ENCODE measurements at regions not wholly inside any gene's neighbourhood (a gene's known extent, or its start where the extent isn't known, plus 50 kb on each side); places are given as distances from the start of the nearest gene placed in this dataset.

DNA sequence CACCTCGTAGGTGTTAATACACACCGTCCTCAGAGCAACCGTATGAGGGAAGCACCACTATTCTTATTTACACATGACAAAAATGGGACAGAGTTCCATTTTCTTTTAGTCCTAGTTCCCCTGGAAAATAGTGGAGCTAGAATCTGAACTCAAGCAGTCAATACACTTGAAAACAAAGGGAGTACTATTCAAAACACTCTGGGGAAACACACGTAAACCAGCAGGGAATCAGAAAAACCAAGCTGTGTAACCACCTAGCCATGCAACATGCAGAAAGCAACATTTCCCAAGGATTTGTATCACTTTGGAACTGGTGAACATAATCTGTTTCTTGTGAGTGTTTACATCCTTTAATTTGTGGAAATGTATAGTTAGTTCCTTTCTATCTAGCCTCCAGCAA is 208.2 kb downstream of the UBE2E3 start:
- DNase-seq (ENCODE audit: low read depth): no peak
- TF ChIP-seq, protein P1, sequence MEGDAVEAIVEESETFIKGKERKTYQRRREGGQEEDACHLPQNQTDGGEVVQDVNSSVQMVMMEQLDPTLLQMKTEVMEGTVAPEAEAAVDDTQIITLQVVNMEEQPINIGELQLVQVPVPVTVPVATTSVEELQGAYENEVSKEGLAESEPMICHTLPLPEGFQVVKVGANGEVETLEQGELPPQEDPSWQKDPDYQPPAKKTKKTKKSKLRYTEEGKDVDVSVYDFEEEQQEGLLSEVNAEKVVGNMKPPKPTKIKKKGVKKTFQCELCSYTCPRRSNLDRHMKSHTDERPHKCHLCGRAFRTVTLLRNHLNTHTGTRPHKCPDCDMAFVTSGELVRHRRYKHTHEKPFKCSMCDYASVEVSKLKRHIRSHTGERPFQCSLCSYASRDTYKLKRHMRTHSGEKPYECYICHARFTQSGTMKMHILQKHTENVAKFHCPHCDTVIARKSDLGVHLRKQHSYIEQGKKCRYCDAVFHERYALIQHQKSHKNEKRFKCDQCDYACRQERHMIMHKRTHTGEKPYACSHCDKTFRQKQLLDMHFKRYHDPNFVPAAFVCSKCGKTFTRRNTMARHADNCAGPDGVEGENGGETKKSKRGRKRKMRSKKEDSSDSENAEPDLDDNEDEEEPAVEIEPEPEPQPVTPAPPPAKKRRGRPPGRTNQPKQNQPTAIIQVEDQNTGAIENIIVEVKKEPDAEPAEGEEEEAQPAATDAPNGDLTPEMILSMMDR (IDR thresholded peaks at IDR 0.05; ENCODE audit: insufficient read depth, low read length): no peak

DNA sequence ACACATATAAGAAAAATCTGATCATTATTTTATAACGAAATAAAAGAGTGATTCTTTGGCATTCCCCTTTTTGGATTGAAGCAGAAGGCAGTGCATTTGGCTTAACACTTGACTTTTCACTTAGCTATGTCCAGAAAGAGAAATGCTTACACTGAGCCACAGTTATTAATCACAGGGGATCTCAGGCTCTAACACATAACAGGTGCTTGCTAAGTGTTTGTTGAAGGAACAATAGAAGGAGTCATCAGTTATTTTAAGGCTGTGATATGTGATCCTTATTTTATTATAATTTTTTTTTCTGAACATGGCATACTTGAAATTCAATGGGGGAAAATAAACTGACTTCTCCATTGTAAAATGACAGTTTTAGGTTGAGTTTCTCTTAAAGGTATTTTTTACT is 209.5 kb downstream of the UBE2E3 start:
- peak; percentile 47 for DNase-seq (ENCODE audit: low read depth)
- TF ChIP-seq, protein P1 (IDR thresholded peaks at IDR 0.05; ENCODE audit: insufficient read depth, low read length): no peak

More for the DNA sequence above, 208.2 kb downstream of the UBE2E3 start:
- no peak overlapping the region for H3K4me3 ChIP-seq (ENCODE audit: low read depth, low read length)

DNA sequence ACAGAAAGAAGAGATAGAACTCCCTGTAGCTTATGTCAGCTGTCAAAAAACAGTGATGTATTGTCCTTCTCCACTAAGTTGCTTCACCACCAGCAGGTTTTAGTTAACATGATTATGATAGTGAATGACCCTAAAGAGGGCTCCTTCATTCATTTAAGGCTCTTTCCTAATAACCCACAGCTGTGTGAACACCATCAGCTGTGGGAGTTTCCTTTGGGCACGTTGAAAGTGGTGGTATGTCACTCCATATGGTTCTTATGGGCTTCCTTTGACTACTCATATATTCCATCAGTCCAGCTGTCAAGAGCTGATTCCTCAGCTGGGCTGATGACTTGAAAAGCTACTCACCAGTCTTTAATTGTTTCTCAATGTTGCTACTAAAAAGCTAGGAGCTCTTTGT is 210.3 kb downstream of the UBE2E3 start:
- TF ChIP-seq, protein P1 (IDR thresholded peaks at IDR 0.05; ENCODE audit: insufficient read depth, low read length): no peak
- peak; percentile 11 for DNase-seq (ENCODE audit: low read depth)
- no peak overlapping the region for H3K4me3 ChIP-seq (ENCODE audit: low read depth, low read length)

More for the DNA sequence above, 209.5 kb downstream of the UBE2E3 start:
- H3K4me3 ChIP-seq (ENCODE audit: low read depth, low read length): no peak overlapping the region

DNA sequence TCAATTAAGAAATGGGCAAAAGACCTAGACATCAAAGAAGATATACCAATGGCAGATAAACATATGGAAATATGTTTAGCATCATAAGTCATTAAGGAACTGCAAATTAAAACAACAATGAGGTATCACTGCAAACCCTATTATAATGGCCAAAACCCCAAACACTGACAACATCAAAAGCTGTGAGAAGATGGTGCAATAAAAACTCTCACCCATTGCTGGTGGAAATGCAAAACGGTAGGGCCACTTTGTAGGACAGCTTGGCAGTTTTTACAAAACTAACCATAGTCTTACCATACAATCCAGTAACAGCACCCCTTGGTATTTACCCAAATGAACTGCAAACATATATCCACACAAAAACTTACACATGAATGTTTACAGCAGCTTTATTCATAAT is 213.1 kb downstream of the UBE2E3 start:
- TF ChIP-seq, protein P1 (IDR thresholded peaks at IDR 0.05; ENCODE audit: insufficient read depth, low read length): no peak
- no peak overlapping the region for H3K4me3 ChIP-seq (ENCODE audit: low read depth, low read length)
- DNase-seq (ENCODE audit: low read depth): no peak

DNA sequence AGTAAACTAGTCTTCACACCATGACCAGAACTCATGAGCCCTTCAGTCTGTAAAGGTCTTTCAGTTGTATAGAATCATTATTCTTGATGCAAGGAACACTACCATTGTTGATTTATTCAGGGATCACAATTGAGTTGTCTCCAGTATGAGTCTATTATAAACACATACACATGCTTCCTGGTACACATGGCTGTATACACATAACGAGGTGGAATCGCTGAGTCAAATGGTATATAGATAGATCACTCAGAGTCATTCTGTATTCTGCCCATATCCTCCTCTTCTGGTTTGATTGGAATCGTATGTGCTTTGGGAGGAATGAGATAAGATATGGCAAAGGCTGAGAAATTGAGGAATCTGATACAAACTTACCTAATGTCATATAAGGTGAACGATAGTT is 216.0 kb downstream of the UBE2E3 start:
- H3K4me3 ChIP-seq (ENCODE audit: low read depth, low read length): no peak overlapping the region
- TF ChIP-seq, protein P1 (IDR thresholded peaks at IDR 0.05; ENCODE audit: insufficient read depth, low read length): no peak
- DNase-seq (ENCODE audit: low read depth): no peak

DNA sequence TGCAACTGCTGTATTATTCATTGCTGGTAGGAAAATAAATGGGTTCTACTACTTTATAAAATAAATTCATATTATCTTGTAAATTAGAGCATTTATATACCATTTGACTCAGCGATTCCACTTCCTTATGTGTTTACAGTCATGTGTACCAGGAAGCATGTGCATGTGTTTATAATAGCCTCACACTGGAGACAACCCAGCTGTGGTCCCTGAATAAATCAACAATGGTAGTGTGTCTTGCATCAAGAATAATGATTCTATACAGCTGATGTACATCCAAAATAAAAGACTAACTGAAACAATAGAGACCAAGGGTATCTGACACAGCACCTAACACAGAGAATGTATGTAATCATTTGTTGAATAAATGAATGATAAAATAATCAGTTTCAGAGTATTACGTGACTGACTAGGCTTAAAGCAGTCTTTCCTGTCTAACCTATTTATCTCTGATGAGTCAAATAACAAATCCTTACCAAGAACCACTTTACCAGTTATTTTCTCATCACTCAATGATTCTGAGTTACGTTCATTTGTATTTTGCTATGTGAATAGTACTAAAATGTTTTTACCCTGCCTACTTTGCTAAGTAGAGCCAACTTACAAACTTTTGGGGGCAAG is 216.8 kb downstream of the UBE2E3 start:
- DNase-seq (ENCODE audit: low read depth): peak; percentile 5
- TF ChIP-seq, protein P1 (IDR thresholded peaks at IDR 0.05; ENCODE audit: insufficient read depth, low read length): no peak

More for the DNA sequence above, 216.8 kb downstream of the UBE2E3 start:
- no peak overlapping the region for H3K4me3 ChIP-seq (ENCODE audit: low read depth, low read length)
